ENCODE measurements at regions not wholly inside any gene's neighbourhood (a gene's known extent, or its start where the extent isn't known, plus 50 kb on each side); places are given as distances from the start of the nearest gene placed in this dataset.

DNA sequence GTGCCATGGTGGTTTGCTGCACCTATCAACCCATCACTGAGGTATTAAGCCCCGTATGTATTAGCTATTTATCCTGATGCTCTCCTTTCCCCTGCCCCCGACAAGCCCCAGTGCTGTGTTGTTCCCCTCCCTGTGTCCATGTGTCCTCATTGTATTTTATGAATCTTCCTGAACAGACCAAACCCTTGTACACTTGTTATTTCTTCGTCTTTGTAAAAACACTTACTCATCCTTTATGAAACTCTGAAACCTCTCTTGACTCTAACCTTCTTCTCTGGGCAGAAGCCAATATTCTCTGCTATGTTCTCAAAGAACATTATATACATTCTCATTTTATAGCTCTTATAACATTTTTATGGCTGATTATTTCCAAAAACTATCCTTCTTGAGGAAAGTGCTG, 746.9 kb downstream of the EFNB2 start:
- H3K27ac Mint-ChIP-seq = no peak overlapping the region
- H3K27me3 ChIP-seq (ENCODE audit: control insufficient read depth, insufficient read depth, low read length, poor library complexity, severe bottlenecking) = no peaks in the 10 kb centered on the region
- H3K9ac ChIP-seq (ENCODE audit: extremely low read depth, low read length, poor library complexity, severe bottlenecking) = no peak overlapping the region
- H3K4me1 ChIP-seq (ENCODE audit: control insufficient read depth, insufficient read depth, low read length) = no peaks in the 10 kb centered on the region
- no peaks in the 10 kb centered on the region for H3K36me3 ChIP-seq (ENCODE audit: control insufficient read depth, insufficient read depth, low read length)
- no peak overlapping the region for H3K27ac ChIP-seq (ENCODE audit: low read depth, low read length)
- H3K27me3 Mint-ChIP-seq (ENCODE audit: insufficient read depth) = no peaks in the 10 kb centered on the region
- H3K9me3 ChIP-seq (ENCODE audit: control insufficient read depth, low read length) = no peaks in the 10 kb centered on the region
- H3K4me1 Mint-ChIP-seq = peaks cover 5% of the 10 kb centered on the region
- no peak overlapping the region for H3K4me3 Mint-ChIP-seq
- DNase-seq = no peak
- H3K36me3 Mint-ChIP-seq (ENCODE audit: low read depth) = no peaks in the 10 kb centered on the region
- peaks cover 2% of the 10 kb centered on the region for H3K9me3 Mint-ChIP-seq
- WGBS, 2 experiments (ENCODE audit: insufficient coverage in 1 of 2, insufficient read length in 1 of 2) = 89 to 94% methylated on average over 3 of the region's 3 CpGs
- TF ChIP-seq, protein P1, sequence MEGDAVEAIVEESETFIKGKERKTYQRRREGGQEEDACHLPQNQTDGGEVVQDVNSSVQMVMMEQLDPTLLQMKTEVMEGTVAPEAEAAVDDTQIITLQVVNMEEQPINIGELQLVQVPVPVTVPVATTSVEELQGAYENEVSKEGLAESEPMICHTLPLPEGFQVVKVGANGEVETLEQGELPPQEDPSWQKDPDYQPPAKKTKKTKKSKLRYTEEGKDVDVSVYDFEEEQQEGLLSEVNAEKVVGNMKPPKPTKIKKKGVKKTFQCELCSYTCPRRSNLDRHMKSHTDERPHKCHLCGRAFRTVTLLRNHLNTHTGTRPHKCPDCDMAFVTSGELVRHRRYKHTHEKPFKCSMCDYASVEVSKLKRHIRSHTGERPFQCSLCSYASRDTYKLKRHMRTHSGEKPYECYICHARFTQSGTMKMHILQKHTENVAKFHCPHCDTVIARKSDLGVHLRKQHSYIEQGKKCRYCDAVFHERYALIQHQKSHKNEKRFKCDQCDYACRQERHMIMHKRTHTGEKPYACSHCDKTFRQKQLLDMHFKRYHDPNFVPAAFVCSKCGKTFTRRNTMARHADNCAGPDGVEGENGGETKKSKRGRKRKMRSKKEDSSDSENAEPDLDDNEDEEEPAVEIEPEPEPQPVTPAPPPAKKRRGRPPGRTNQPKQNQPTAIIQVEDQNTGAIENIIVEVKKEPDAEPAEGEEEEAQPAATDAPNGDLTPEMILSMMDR (conservative IDR thresholded peaks at IDR 0.05) = no peak
- H3K4me3 ChIP-seq (ENCODE audit: low read length) = no peak overlapping the region

DNA sequence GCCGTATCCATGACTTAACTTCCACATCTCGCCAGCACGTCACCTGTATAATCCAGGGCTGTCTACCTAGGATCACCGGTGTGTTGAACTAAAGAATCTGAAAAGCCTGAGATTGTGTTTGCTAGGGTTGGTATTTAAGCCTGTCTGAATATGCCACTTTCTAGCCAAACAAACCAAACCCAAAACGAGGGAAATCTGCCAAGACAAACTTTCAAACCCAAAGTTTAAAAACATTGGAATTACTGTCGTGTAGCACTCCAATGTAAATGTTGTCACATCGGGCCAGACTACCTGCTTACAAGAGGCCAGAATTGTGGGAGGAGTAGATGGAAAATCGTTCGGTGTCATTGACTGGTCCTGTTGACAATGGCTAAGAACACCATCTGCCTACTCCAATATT, 747.8 kb downstream of the EFNB2 start:
- Mint-ChIP-seq H3K4me3 (no peak overlapping the region), H3K9me3 (no peaks in the 10 kb centered on the region), H3K4me1 (peaks cover 7% of the 10 kb centered on the region), H3K27ac (no peak overlapping the region), H3K27me3 (ENCODE audit: insufficient read depth) (no peaks in the 10 kb centered on the region), H3K36me3 (ENCODE audit: low read depth) (no peaks in the 10 kb centered on the region)
- Histone ChIP-seq H3K9me3 (ENCODE audit: control insufficient read depth, low read length) (no peaks in the 10 kb centered on the region), H3K9ac (ENCODE audit: extremely low read depth, low read length, poor library complexity, severe bottlenecking) (no peak overlapping the region), H3K27me3 (ENCODE audit: control insufficient read depth, insufficient read depth, low read length, poor library complexity, severe bottlenecking) (no peaks in the 10 kb centered on the region), H3K4me3 (ENCODE audit: low read length) (no peak overlapping the region), H3K36me3 (ENCODE audit: control insufficient read depth, insufficient read depth, low read length) (no peaks in the 10 kb centered on the region), H3K27ac (ENCODE audit: low read depth, low read length) (no peak overlapping the region), H3K4me1 (ENCODE audit: control insufficient read depth, insufficient read depth, low read length) (no peaks in the 10 kb centered on the region)
- 87 to 97% methylated on average over 5 to 9 of the region's 9 CpGs for WGBS, 2 experiments (ENCODE audit: insufficient coverage in 1 of 2, insufficient read length in 1 of 2)
- TF ChIP-seq, protein P1 (conservative IDR thresholded peaks at IDR 0.05) = no peak
- no peak for DNase-seq

DNA sequence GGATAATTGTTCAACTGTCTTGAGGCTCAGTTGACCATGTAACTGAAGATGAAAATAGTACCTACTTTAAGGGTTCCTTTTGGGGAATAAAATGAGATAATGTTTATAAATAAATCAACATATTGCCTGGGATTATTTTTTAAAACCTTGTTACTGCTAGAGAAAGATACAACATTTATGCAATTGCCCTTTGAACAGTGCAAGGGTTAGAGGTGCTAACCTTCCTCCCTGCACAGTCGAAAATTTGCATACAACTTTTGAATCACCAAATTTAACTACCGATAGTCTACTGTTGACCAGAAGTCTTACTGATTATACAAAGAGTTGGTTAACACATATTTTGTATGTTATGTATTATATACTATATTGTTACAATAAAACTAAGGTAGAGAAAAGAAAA, 750.0 kb downstream of the EFNB2 start:
- H3K4me1 Mint-ChIP-seq = peaks cover 7% of the 10 kb centered on the region
- no peaks in the 10 kb centered on the region for H3K27me3 ChIP-seq (ENCODE audit: control insufficient read depth, insufficient read depth, low read length, poor library complexity, severe bottlenecking)
- H3K27ac Mint-ChIP-seq = no peak overlapping the region
- WGBS, 2 experiments (ENCODE audit: insufficient coverage in 1 of 2, insufficient read length in 1 of 2) = 93 to 100% methylated on average over 1 of the region's 2 CpGs
- H3K36me3 ChIP-seq (ENCODE audit: control insufficient read depth, insufficient read depth, low read length) = no peaks in the 10 kb centered on the region
- TF ChIP-seq, protein P1 (conservative IDR thresholded peaks at IDR 0.05) = no peak
- no peak overlapping the region for H3K9ac ChIP-seq (ENCODE audit: extremely low read depth, low read length, poor library complexity, severe bottlenecking)
- no peak for DNase-seq
- no peaks in the 10 kb centered on the region for H3K9me3 ChIP-seq (ENCODE audit: control insufficient read depth, low read length)
- H3K36me3 Mint-ChIP-seq (ENCODE audit: low read depth) = no peaks in the 10 kb centered on the region
- H3K27ac ChIP-seq (ENCODE audit: low read depth, low read length) = no peak overlapping the region
- H3K4me3 Mint-ChIP-seq = no peak overlapping the region
- no peaks in the 10 kb centered on the region for H3K4me1 ChIP-seq (ENCODE audit: control insufficient read depth, insufficient read depth, low read length)
- H3K4me3 ChIP-seq (ENCODE audit: low read length) = no peak overlapping the region
- H3K27me3 Mint-ChIP-seq (ENCODE audit: insufficient read depth) = no peaks in the 10 kb centered on the region
- H3K9me3 Mint-ChIP-seq = no peaks in the 10 kb centered on the region

Data from endodermal cell (in vitro differentiated cells).